ENCODE measurements at regions not wholly inside any gene's neighbourhood (a gene's known extent, or its start where the extent isn't known, plus 50 kb on each side); places are given as distances from the start of the nearest gene placed in this dataset.

DNA sequence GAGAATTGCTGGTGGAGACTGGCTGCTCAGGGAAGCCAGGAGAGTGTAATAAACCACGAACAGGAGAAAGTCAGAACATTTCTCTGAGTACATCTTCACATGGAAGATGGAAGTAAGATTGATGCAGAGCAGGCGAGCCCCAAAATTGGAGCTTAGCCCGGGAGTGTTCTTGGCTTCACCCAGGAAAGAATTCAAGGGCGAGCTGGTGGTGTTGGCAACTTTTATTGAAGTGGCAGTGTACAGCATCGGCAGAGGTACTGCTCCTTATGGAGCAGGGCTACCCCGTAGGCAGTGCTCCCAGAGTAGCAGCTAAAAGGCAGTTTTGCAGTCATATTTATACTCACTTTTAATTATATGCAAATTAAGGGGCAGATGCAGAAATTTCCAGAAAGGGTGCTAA lies 281.4 kb upstream of the MEX3C start:
- DNase-seq (ENCODE audit: low spot score) (no peak), ATAC-seq (no peak)
- H3K9me3 Mint-ChIP-seq = peaks cover 28% of the 10 kb centered on the region
- CTCF ChIA-PET = no interaction called here
- POLR2A ChIA-PET = no interaction called here
- peaks cover 4% of the 10 kb centered on the region; the same call in 1 of the 2 replicates for H3K36me3 Mint-ChIP-seq
- H3K27me3 Mint-ChIP-seq (ENCODE audit: low read depth) = no peaks in the 10 kb centered on the region; the same call in 1 of the 2 replicates
- H3K4me3 Mint-ChIP-seq = no peak overlapping the region
- peaks cover 19% of the 10 kb centered on the region for H3K4me1 Mint-ChIP-seq
- TF ChIP-seq JAZF1 (CRISPR knock-in tag; IDR thresholded peaks at IDR 0.05) (no peak), KAT7 (CRISPR knock-in tag; IDR thresholded peaks at IDR 0.05; ENCODE audit: borderline replicate concordance) (no peak), USF2 (CRISPR knock-in tag; IDR thresholded peaks at IDR 0.05) (no peak), ZNF138 (CRISPR knock-in tag; conservative IDR thresholded peaks at IDR 0.05) (no peak), ATF6 (CRISPR knock-in tag; IDR thresholded peaks at IDR 0.05) (no peak), FOXK1 (CRISPR knock-in tag; IDR thresholded peaks at IDR 0.05) (no peak), NFE2L1 (CRISPR knock-in tag; IDR thresholded peaks at IDR 0.05) (no peak), HMGA2 (CRISPR knock-in tag; IDR thresholded peaks at IDR 0.05) (no peak), CBFB (CRISPR knock-in tag; IDR thresholded peaks at IDR 0.05; ENCODE audit: low read depth) (no peak), ZBTB21 (CRISPR knock-in tag; IDR thresholded peaks at IDR 0.05; ENCODE audit: borderline replicate concordance) (no peak), ZNF317 (CRISPR knock-in tag; IDR thresholded peaks at IDR 0.05; ENCODE audit: borderline replicate concordance, low read depth) (no peak), ZNF425 (CRISPR knock-in tag; conservative IDR thresholded peaks at IDR 0.05) (no peak), TEAD1 (CRISPR knock-in tag; IDR thresholded peaks at IDR 0.05) (no peak), STAT6 (CRISPR knock-in tag; conservative IDR thresholded peaks at IDR 0.05; ENCODE audit: low read depth) (no peak), SMAD3 (CRISPR knock-in tag; IDR thresholded peaks at IDR 0.05; ENCODE audit: borderline replicate concordance) (no peak), ZNF416 (CRISPR knock-in tag; IDR thresholded peaks at IDR 0.05) (no peak), E2F4 (CRISPR knock-in tag; IDR thresholded peaks at IDR 0.05; ENCODE audit: borderline replicate concordance, low read depth) (no peak)
- TF ChIP-seq, protein P1, sequence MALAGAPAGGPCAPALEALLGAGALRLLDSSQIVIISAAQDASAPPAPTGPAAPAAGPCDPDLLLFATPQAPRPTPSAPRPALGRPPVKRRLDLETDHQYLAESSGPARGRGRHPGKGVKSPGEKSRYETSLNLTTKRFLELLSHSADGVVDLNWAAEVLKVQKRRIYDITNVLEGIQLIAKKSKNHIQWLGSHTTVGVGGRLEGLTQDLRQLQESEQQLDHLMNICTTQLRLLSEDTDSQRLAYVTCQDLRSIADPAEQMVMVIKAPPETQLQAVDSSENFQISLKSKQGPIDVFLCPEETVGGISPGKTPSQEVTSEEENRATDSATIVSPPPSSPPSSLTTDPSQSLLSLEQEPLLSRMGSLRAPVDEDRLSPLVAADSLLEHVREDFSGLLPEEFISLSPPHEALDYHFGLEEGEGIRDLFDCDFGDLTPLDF (CRISPR knock-in tag; IDR thresholded peaks at IDR 0.05) = no peak
- no peak overlapping the region for H3K27ac Mint-ChIP-seq
